ENCODE measurements at regions not wholly inside any gene's neighbourhood (a gene's known extent, or its start where the extent isn't known, plus 50 kb on each side); places are given as distances from the start of the nearest gene placed in this dataset.
A peak's percentile ranks its signal among the peaks of the same experiment; 100 is the strongest.

GRCh38 chr14:101183376-101184103 lies 280.0 kb upstream of the RTL1 start:
- peaks cover 22% of the 10 kb centered on the region for H3K4me1 ChIP-seq (ENCODE audit: control insufficient read depth, insufficient read depth, low read length)
- H3K27me3 ChIP-seq (ENCODE audit: control insufficient read depth, insufficient read depth, low read length): peaks cover 6% of the 10 kb centered on the region
- WGBS (ENCODE audit: insufficient coverage): 46% methylated on average over 22 of the region's 23 CpGs
- no peaks in the 10 kb centered on the region for H3K36me3 ChIP-seq (ENCODE audit: control insufficient read depth, insufficient read depth, low read length)
- no peak overlapping the region for H3K4me3 ChIP-seq (ENCODE audit: low read length)
- peak; percentile 48 for DNase-seq
- H3K9me3 ChIP-seq (replicated peaks; ENCODE audit: control insufficient read depth, low read depth, low read length): peaks cover 10% of the 10 kb centered on the region
- H3K27ac ChIP-seq (ENCODE audit: low read length): no peak overlapping the region

- DNase-seq: no peak
- 59% methylated on average over 3 of the region's 12 CpGs for WGBS (ENCODE audit: insufficient coverage)
Observed at GRCh38 chr14:101184104-101184455, 280.6 kb upstream of the RTL1 start.

GRCh38 chr14:101184572-101184971 lies 281.1 kb upstream of the RTL1 start:
- DNase-seq: peak; percentile 70
- WGBS (ENCODE audit: insufficient coverage): 20% methylated on average over 1 of the region's 6 CpGs

More at GRCh38 chr14:101184104-101184455, 280.6 kb upstream of the RTL1 start:
- no peaks in the 10 kb centered on the region for H3K36me3 ChIP-seq (ENCODE audit: control insufficient read depth, insufficient read depth, low read length)
- peaks cover 6% of the 10 kb centered on the region for H3K27me3 ChIP-seq (ENCODE audit: control insufficient read depth, insufficient read depth, low read length)
- H3K4me3 ChIP-seq (ENCODE audit: low read length): no peak overlapping the region
- peaks cover 19% of the 10 kb centered on the region for H3K4me1 ChIP-seq (ENCODE audit: control insufficient read depth, insufficient read depth, low read length)
- no peak overlapping the region for H3K27ac ChIP-seq (ENCODE audit: low read length)
- H3K9me3 ChIP-seq (replicated peaks; ENCODE audit: control insufficient read depth, low read depth, low read length): peaks cover 10% of the 10 kb centered on the region

GRCh38 chr14:101185073-101185835 lies 281.7 kb upstream of the RTL1 start:
- H3K36me3 ChIP-seq (ENCODE audit: control insufficient read depth, insufficient read depth, low read length): no peaks in the 10 kb centered on the region
- H3K4me1 ChIP-seq (ENCODE audit: control insufficient read depth, insufficient read depth, low read length): peaks cover 19% of the 10 kb centered on the region
- H3K4me3 ChIP-seq (ENCODE audit: low read length): no peak overlapping the region
- 42% methylated on average over 11 of the region's 15 CpGs for WGBS (ENCODE audit: insufficient coverage)
- no peak overlapping the region for H3K27ac ChIP-seq (ENCODE audit: low read length)
- H3K27me3 ChIP-seq (ENCODE audit: control insufficient read depth, insufficient read depth, low read length): peaks cover 6% of the 10 kb centered on the region
- DNase-seq: no peak
- H3K9me3 ChIP-seq (replicated peaks; ENCODE audit: control insufficient read depth, low read depth, low read length): peaks cover 7% of the 10 kb centered on the region

More at GRCh38 chr14:101184572-101184971, 281.1 kb upstream of the RTL1 start:
- H3K27ac ChIP-seq (ENCODE audit: low read length): no peak overlapping the region
- no peak overlapping the region for H3K4me3 ChIP-seq (ENCODE audit: low read length)
- H3K4me1 ChIP-seq (ENCODE audit: control insufficient read depth, insufficient read depth, low read length): peaks cover 19% of the 10 kb centered on the region
- peaks cover 10% of the 10 kb centered on the region for H3K9me3 ChIP-seq (replicated peaks; ENCODE audit: control insufficient read depth, low read depth, low read length)
- peaks cover 6% of the 10 kb centered on the region for H3K27me3 ChIP-seq (ENCODE audit: control insufficient read depth, insufficient read depth, low read length)
- H3K36me3 ChIP-seq (ENCODE audit: control insufficient read depth, insufficient read depth, low read length): no peaks in the 10 kb centered on the region

DNA sequence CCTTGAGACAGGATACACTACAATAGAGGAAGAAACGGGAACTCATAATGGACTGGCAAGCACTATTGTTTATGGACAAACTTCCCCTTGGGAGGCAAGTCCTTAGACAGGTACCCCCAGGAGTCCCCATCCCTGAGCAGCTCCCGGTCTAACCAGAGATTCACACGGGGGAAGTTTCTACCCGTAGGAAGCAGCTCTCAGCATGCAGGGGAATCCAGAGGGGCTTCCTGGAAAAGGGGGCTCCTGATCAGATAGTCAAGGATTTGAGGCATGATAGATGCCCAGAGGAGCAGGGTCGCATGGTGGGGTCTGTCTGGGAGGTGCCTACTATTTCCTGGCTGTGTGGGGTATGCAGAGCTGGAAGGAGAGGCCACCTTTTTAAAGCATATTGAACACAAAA lies 282.4 kb upstream of the RTL1 start:
- WGBS (ENCODE audit: insufficient coverage): 48% methylated on average over 4 of the region's 5 CpGs
- peaks cover 19% of the 10 kb centered on the region for H3K4me1 ChIP-seq (ENCODE audit: control insufficient read depth, insufficient read depth, low read length)
- H3K27me3 ChIP-seq (ENCODE audit: control insufficient read depth, insufficient read depth, low read length): peaks cover 6% of the 10 kb centered on the region
- H3K36me3 ChIP-seq (ENCODE audit: control insufficient read depth, insufficient read depth, low read length): no peaks in the 10 kb centered on the region
- no peak overlapping the region for H3K27ac ChIP-seq (ENCODE audit: low read length)
- DNase-seq: no peak
- H3K4me3 ChIP-seq (ENCODE audit: low read length): no peak overlapping the region
- no peaks in the 10 kb centered on the region for H3K9me3 ChIP-seq (replicated peaks; ENCODE audit: control insufficient read depth, low read depth, low read length)

DNA sequence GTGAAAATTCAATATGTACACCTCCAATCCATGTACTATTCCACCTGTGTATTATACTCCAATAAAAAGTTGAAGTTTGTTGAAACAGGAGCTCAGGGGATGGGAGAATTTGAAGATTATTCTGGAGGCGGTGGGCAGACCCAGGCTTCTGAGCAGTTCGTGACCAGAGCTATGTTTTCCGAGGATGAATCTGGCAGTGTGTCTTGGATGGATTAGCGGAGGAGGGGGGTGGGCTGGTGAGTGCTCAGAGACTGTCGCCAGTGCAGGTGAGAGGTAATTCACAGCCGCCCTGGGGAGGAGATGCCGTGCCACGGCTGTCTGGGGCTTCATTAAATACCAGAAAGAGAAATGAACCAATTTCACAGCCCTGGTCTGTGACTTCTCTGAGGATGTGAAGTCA lies 283.0 kb upstream of the RTL1 start:
- no peak overlapping the region for H3K4me3 ChIP-seq (ENCODE audit: low read length)
- H3K27ac ChIP-seq (ENCODE audit: low read length): no peak overlapping the region
- no peaks in the 10 kb centered on the region for H3K36me3 ChIP-seq (ENCODE audit: control insufficient read depth, insufficient read depth, low read length)
- 67% methylated on average over 6 of the region's 8 CpGs for WGBS (ENCODE audit: insufficient coverage)
- H3K9me3 ChIP-seq (replicated peaks; ENCODE audit: control insufficient read depth, low read depth, low read length): no peaks in the 10 kb centered on the region
- no peak for DNase-seq
- peaks cover 6% of the 10 kb centered on the region for H3K27me3 ChIP-seq (ENCODE audit: control insufficient read depth, insufficient read depth, low read length)
- H3K4me1 ChIP-seq (ENCODE audit: control insufficient read depth, insufficient read depth, low read length): peaks cover 19% of the 10 kb centered on the region

- 72% methylated on average over 10 of the region's 14 CpGs for WGBS (ENCODE audit: insufficient coverage)
- H3K27me3 ChIP-seq (ENCODE audit: control insufficient read depth, insufficient read depth, low read length): peaks cover 6% of the 10 kb centered on the region
Observed at GRCh38 chr14:101186992-101187815, 283.7 kb upstream of the RTL1 start.

GRCh38 chr14:101187816-101188570 lies 284.5 kb upstream of the RTL1 start:
- H3K4me3 ChIP-seq (ENCODE audit: low read length): no peak overlapping the region
- no peaks in the 10 kb centered on the region for H3K9me3 ChIP-seq (replicated peaks; ENCODE audit: control insufficient read depth, low read depth, low read length)
- no peak for DNase-seq
- peaks cover 6% of the 10 kb centered on the region for H3K27me3 ChIP-seq (ENCODE audit: control insufficient read depth, insufficient read depth, low read length)
- H3K36me3 ChIP-seq (ENCODE audit: control insufficient read depth, insufficient read depth, low read length): no peaks in the 10 kb centered on the region
- no peak overlapping the region for H3K27ac ChIP-seq (ENCODE audit: low read length)
- peaks cover 28% of the 10 kb centered on the region for H3K4me1 ChIP-seq (ENCODE audit: control insufficient read depth, insufficient read depth, low read length)
- 81% methylated on average over 12 of the region's 14 CpGs for WGBS (ENCODE audit: insufficient coverage)

More at GRCh38 chr14:101186992-101187815, 283.7 kb upstream of the RTL1 start:
- Histone ChIP-seq H3K4me1 (ENCODE audit: control insufficient read depth, insufficient read depth, low read length) (peaks cover 21% of the 10 kb centered on the region), H3K9me3 (replicated peaks; ENCODE audit: control insufficient read depth, low read depth, low read length) (no peaks in the 10 kb centered on the region), H3K4me3 (ENCODE audit: low read length) (no peak overlapping the region), H3K27ac (ENCODE audit: low read length) (no peak overlapping the region), H3K36me3 (ENCODE audit: control insufficient read depth, insufficient read depth, low read length) (no peaks in the 10 kb centered on the region)
- no peak for DNase-seq

GRCh38 chr14:101188571-101188915 lies 285.0 kb upstream of the RTL1 start:
- H3K9me3 ChIP-seq (replicated peaks; ENCODE audit: control insufficient read depth, low read depth, low read length): no peaks in the 10 kb centered on the region
- no peak overlapping the region for H3K27ac ChIP-seq (ENCODE audit: low read length)
- peaks cover 25% of the 10 kb centered on the region for H3K4me1 ChIP-seq (ENCODE audit: control insufficient read depth, insufficient read depth, low read length)
- no peak for DNase-seq
- 45% methylated on average over 7 of the region's 7 CpGs for WGBS (ENCODE audit: insufficient coverage)
- peaks cover 4% of the 10 kb centered on the region for H3K27me3 ChIP-seq (ENCODE audit: control insufficient read depth, insufficient read depth, low read length)
- no peaks in the 10 kb centered on the region for H3K36me3 ChIP-seq (ENCODE audit: control insufficient read depth, insufficient read depth, low read length)
- H3K4me3 ChIP-seq (ENCODE audit: low read length): no peak overlapping the region

Data from muscle of leg (tissue), 3 donors.